HFFc6 (cell line): ENCODE measurements at regions not wholly inside any gene's neighbourhood (a gene's known extent, or its start where the extent isn't known, plus 50 kb on each side); places are given as distances from the start of the nearest gene placed in this dataset.

Experiments used
- DNase-seq: peaks from one replicate; pipeline ENCODE4 v3.0.0-alpha.2; 2018
- H3K27ac Mint-ChIP-seq: 2 replicates; pipeline ENCODE4 v1.8.0; 2020; ENCODE audit warnings: mild to moderate bottlenecking, mixed read lengths
- H3K27me3 Mint-ChIP-seq: 2 replicates; pipeline ENCODE4 v1.8.0; 2021; ENCODE audit warnings: mild to moderate bottlenecking, moderate library complexity, mixed read lengths; ENCODE audit not compliant: insufficient read depth
- H3K36me3 Mint-ChIP-seq: 2 replicates; pipeline ENCODE4 v1.8.0; 2021; ENCODE audit warnings: low read depth, mixed read lengths
- H3K4me1 Mint-ChIP-seq: 2 replicates; pipeline ENCODE4 v1.8.0; 2020; ENCODE audit warnings: low read depth, mixed read lengths
- H3K4me3 Mint-ChIP-seq: 2 replicates; pipeline ENCODE4 v1.8.0; 2020; ENCODE audit warnings: mild to moderate bottlenecking, moderate library complexity, mixed read lengths
- H3K9me3 Mint-ChIP-seq: 2 replicates; pipeline ENCODE4 v1.8.0; 2020; ENCODE audit warnings: mild to moderate bottlenecking, mixed read lengths
- CTCF ChIP-seq: fragments of 200-600 bp; sonication (generic); IDR thresholded peaks from 2 replicates; pipeline ENCODE4 v1.5.0; 2021; ENCODE audit warnings: antibody characterized with exemption, mild to moderate bottlenecking

DNA sequence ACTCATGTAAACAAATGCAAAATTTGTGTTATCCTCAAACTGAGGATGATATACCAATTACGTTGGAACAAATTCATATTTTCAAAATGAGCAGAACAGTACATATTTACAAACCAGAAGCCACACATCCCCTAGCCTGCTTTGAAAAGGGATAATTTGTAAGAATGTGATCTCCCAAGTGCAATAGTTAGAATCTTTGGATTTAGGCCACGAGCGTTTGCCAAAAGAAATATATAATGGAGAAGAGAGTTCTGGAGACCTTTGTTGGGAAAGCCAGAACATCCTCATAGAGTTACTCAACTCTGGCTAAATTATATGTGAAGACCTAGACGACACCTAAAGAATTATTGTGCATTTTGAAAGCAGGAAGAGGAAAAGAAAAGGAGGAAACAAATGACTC, 449.3 kb downstream of the KCNJ2 start:
- H3K4me3 Mint-ChIP-seq = no peak overlapping the region
- TF ChIP-seq CTCF = no peak
- H3K4me1 Mint-ChIP-seq = no peaks in the 10 kb centered on the region
- H3K9me3 Mint-ChIP-seq = peaks cover 20% of the 10 kb centered on the region; the same call in 1 of the 2 replicates
- H3K27me3 Mint-ChIP-seq = no peaks in the 10 kb centered on the region
- no peak overlapping the region for H3K27ac Mint-ChIP-seq
- no peak for DNase-seq
- H3K36me3 Mint-ChIP-seq = no peaks in the 10 kb centered on the region

- no peak for TF ChIP-seq CTCF
- Mint-ChIP-seq H3K9me3 (peaks cover 15% of the 10 kb centered on the region; the same call in 1 of the 2 replicates), H3K4me1 (no peaks in the 10 kb centered on the region), H3K4me3 (peak overlapping the region; percentile 23; the same call in 1 of the 2 replicates), H3K27me3 (no peaks in the 10 kb centered on the region), H3K27ac (no peak overlapping the region), H3K36me3 (no peaks in the 10 kb centered on the region)
- no peak for DNase-seq
Measured at GRCh38 chr17:70621566-70621965, 452.2 kb downstream of the KCNJ2 start.

DNA sequence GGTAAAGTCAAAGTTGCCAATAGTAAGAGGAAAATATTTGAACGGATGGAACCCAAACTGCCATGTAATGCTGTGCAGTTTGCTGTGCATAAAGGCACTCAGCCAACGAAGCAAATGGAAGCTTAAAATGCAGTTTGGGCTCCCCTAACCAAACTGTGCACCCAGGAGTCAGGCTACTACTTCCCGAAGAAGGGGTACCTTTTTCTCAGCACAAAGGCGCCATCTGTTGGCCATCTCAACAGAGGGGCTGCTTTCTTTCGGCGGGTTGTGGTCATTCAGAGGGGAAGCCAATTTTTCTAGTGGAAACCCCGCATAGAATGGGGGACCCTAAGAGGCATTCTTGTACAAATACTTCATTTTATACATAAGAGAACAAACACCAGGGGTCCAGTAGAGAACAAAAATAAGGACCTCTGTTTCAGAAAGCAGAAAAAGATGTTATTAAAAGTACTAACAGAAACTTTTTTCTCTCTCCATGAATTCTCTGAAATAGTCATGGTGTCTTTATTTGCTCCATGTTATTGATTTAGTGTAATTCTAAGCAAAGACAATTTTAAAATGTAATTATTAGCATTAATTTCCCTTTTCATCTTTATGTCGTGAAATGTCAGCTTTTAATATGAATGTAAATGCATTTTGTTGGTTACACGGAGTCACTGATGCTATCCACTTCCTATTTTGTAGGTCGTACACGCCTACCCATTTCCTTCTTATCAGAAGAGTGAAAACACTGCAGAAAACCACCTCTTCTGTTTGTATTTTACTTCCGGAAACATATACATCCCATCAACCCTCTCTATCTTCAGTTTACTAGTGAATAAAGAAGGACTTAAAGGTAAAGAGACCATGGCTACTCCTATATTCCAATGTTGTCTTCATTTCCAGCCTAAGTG, 453.3 kb downstream of the KCNJ2 start:
- Mint-ChIP-seq H3K36me3 (no peaks in the 10 kb centered on the region), H3K4me1 (no peaks in the 10 kb centered on the region), H3K9me3 (peaks cover 15% of the 10 kb centered on the region; the same call in 1 of the 2 replicates), H3K27me3 (no peaks in the 10 kb centered on the region), H3K27ac (no peak overlapping the region), H3K4me3 (no peak overlapping the region)
- TF ChIP-seq CTCF = peak; percentile 69
- no peak for DNase-seq

DNA sequence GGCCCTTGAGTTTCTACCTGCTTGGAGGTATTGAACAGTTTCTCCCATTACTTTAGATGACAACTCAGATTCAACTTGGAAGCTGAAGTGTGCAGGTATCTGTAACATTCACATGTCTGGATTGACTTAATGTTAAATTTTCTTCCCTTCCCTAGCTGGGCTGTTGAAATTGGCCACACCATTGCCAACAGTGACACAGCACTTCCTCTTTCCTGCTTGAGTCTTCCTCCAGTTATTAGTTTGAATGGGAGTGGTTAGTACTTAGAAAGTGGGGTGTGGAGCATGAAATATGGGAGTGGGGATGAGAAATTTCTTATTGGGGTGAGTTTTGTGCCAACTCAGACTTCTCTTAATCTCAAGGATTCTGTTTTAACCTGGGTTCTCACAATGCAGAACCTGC, 454.9 kb downstream of the KCNJ2 start:
- H3K36me3 Mint-ChIP-seq = no peaks in the 10 kb centered on the region
- H3K9me3 Mint-ChIP-seq = peaks cover 10% of the 10 kb centered on the region; the same call in 1 of the 2 replicates
- H3K4me1 Mint-ChIP-seq = no peaks in the 10 kb centered on the region
- H3K4me3 Mint-ChIP-seq = no peak overlapping the region
- no peak for DNase-seq
- H3K27ac Mint-ChIP-seq = no peak overlapping the region
- no peak for TF ChIP-seq CTCF
- no peaks in the 10 kb centered on the region for H3K27me3 Mint-ChIP-seq

GRCh38 chr17:70629902-70630301, 460.6 kb downstream of the KCNJ2 start:
- H3K4me3 Mint-ChIP-seq = no peak overlapping the region
- H3K27ac Mint-ChIP-seq = no peak overlapping the region
- peak; percentile 67 for TF ChIP-seq CTCF
- H3K27me3 Mint-ChIP-seq = peaks cover 2% of the 10 kb centered on the region; the same call in 1 of the 2 replicates
- H3K4me1 Mint-ChIP-seq = no peaks in the 10 kb centered on the region
- no peak for DNase-seq
- no peaks in the 10 kb centered on the region for H3K36me3 Mint-ChIP-seq
- no peaks in the 10 kb centered on the region for H3K9me3 Mint-ChIP-seq
